HEK293 (cell line): ENCODE measurements at regions not wholly inside any gene's neighbourhood (a gene's known extent, or its start where the extent isn't known, plus 50 kb on each side); places are given as distances from the start of the nearest gene placed in this dataset.

Source experiments
- CTCF ChIP-seq: fragments of 450-650 bp; formaldehyde crosslinking; IDR thresholded peaks from 2 replicates; pipeline ENCODE4 v1.5.1; 2016; ENCODE audit warnings: missing biosample characterization, missing genetic modification characterization
- GFI1B ChIP-seq: fragments of 450-650 bp; formaldehyde crosslinking; IDR thresholded peaks from 2 replicates; pipeline ENCODE4 v1.5.1; 2016; ENCODE audit warnings: missing biosample characterization, missing genetic modification characterization
- PRDM1 ChIP-seq: fragments of 450-650 bp; formaldehyde crosslinking; IDR thresholded peaks from 2 replicates; pipeline ENCODE4; 2016; ENCODE audit warnings: missing biosample characterization, missing genetic modification characterization
- REST ChIP-seq: fragments of 450-650 bp; formaldehyde crosslinking; IDR thresholded peaks from 2 replicates; pipeline ENCODE4 v1.5.1; 2016; ENCODE audit warnings: missing biosample characterization, missing genetic modification characterization
- SCRT2 ChIP-seq: fragments of 450-650 bp; formaldehyde crosslinking; IDR thresholded peaks from 2 replicates; pipeline ENCODE4 v1.5.1; 2016; ENCODE audit warnings: missing biosample characterization, missing genetic modification characterization
- ZBTB20 ChIP-seq: fragments of 450-650 bp; formaldehyde crosslinking; IDR thresholded peaks from 2 replicates; pipeline ENCODE4 v1.5.1; 2016; ENCODE audit warnings: missing biosample characterization, missing genetic modification characterization
- ZBTB7A ChIP-seq: fragments of 450-650 bp; formaldehyde crosslinking; IDR thresholded peaks from 2 replicates; pipeline ENCODE4 v1.5.1; 2016; ENCODE audit warnings: low read depth, missing biosample characterization, missing genetic modification characterization
- ZNF138 ChIP-seq: fragments of 450-650 bp; formaldehyde crosslinking; IDR thresholded peaks from 2 replicates; pipeline ENCODE4 v1.5.1; 2016; ENCODE audit warnings: missing biosample characterization, missing genetic modification characterization, borderline replicate concordance
- ZNF140 ChIP-seq: fragments of 450-650 bp; formaldehyde crosslinking; IDR thresholded peaks from 2 replicates; pipeline ENCODE4 v1.5.1; 2016; ENCODE audit warnings: missing biosample characterization, missing genetic modification characterization
- ZNF449 ChIP-seq: fragments of 450-650 bp; formaldehyde crosslinking; IDR thresholded peaks from 2 replicates; pipeline ENCODE4 v1.5.1; 2017; ENCODE audit warnings: missing biosample characterization, mild to moderate bottlenecking, missing genetic modification characterization, moderate library complexity
- ZNF654 ChIP-seq: fragments of 450-650 bp; formaldehyde crosslinking; IDR thresholded peaks from 2 replicates; pipeline ENCODE4 v1.5.1; 2016; ENCODE audit warnings: low read depth, missing biosample characterization, missing genetic modification characterization
- ZNF707 ChIP-seq: fragments of 450-650 bp; formaldehyde crosslinking; IDR thresholded peaks from 2 replicates; pipeline ENCODE4 v1.5.1; 2016; ENCODE audit warnings: missing biosample characterization, missing genetic modification characterization

- TF ChIP-seq ZNF654 (tag by site-specific recombination), result no peak
- no peak for TF ChIP-seq CTCF
- TF ChIP-seq ZNF707, result no peak
- TF ChIP-seq GFI1B, result no peak
- TF ChIP-seq ZNF138 (tag by site-specific recombination), result no peak
- no peak for TF ChIP-seq SCRT2 (tag by site-specific recombination)
- TF ChIP-seq ZBTB20 (tag by site-specific recombination), result no peak
- TF ChIP-seq ZNF449 (tag by site-specific recombination), result no peak
- TF ChIP-seq ZNF140 (tag by site-specific recombination), result no peak
- no peak for TF ChIP-seq ZBTB7A
- TF ChIP-seq PRDM1, result no peak
- no peak for TF ChIP-seq REST (tag by site-specific recombination)
Observed at GRCh38 chr6:170050591-170051041, 240.3 kb downstream of the DLL1 start.
